Activated CD4-positive, CD25-positive, alpha-beta regulatory T cell treated with anti-CD3 and anti-CD28 coated beads, Interleukin-2, amount 50 U/mL, for 24 hours (primary cell): ENCODE measurements at regions not wholly inside any gene's neighbourhood (a gene's known extent, or its start where the extent isn't known, plus 50 kb on each side); places are given as distances from the start of the nearest gene placed in this dataset.

Source experiments
- ATAC-seq, 2 donors: fragments of 150-1000 bp; cut with Tn5 transposase; one replicate each; pipeline ENCODE4 v1.10.0; 2021; ENCODE audit warnings: mild to moderate bottlenecking in 1 of 2, moderate library complexity in 1 of 2

- ATAC-seq: no peak
These were observed 587.4 kb downstream of the METTL4 start for GRCh38 chr18:1983746-1984515.

- ATAC-seq: no peak
These were observed 577.4 kb downstream of the METTL4 start for GRCh38 chr18:1993866-1994265.

GRCh38 chr18:1994471-1994870 is 576.8 kb downstream of the METTL4 start:
- ATAC-seq: no peak

DNA sequence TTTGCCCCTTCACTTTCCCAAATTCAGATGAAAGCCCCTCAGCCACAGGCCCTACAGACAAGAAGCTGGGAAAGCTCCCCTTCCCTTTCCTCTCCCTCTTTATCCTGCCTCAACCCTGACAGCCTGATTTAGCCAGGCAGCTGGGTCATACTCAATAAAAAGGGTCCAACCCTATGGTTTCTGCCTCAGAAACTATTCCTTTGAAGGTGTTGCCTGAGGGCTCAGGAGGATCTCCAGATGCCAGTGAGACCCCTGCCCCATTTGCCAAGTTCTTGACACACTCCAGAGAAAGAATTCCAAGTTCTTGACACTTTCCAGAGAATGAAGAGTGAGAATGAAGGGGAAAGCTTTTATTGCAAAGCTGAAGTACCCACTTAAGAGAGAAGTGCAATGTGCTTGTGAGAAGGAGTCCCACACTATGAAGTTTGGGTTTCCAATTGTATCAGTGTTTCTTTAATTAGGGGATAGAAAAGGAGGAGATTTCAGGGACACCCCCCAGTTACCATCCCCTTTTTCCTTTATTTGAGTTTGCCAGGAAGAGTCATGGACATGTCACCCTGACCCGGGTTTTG is 576.2 kb downstream of the METTL4 start:
- no peak for ATAC-seq

DNA sequence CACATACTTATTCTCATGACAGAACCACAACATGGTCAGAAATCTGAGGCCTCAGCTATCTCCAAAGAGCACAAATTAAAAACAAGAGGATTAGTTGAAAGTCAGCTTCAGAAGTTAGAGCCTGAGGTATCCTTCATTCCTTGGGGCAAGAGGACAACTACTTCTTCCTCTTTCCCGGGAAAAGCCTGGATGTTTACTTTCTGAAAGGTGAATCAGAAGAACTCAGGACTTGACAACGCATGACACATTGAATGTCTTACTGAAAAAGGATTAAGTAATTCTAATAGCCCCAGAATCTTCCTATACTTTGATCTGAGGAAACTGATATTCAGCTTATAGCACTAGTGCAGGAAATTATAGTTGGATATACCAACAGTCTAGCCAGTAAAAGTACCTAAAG is 573.2 kb downstream of the METTL4 start:
- no peak for ATAC-seq

DNA sequence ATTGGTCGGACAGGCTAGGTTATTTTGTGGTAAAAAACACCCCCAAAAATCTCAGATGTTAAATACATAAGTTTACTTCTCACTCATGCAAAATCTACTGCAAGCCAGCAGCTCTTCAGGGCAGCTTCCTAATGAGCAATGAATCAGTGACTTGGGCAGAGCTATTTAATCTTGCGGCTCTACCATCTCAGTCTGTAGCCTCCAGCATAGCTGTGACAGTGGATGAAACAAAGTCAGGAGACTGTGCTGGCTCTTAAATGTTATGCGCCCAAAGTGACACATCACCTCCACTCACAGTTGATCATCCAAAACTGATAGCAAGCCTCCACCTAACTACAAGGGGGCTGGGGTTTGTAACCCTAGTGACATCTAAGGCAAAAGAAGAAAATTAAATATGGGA is 571.9 kb downstream of the METTL4 start:
- ATAC-seq: no peak

DNA sequence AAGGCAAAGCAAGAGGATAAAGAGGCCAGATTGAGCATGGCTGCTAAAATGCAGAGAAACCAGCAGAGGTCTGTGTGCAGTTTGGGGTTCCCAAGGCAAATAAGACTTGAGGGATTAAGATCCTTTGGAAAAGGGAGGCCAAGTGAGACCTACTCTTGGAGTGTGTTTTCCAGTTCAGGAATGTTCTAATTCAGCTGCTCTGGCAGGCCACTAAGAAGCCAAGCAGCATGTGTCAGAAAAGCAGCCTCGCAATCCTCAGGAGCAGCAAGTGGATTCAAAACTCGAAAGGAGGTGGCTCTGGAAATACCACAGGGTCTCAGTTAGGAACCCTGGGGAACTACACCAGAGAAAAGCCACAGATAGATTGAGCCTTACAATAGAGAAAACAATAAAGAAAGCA is 569.2 kb downstream of the METTL4 start:
- no peak for ATAC-seq

GRCh38 chr18:2002604-2003003 is 568.7 kb downstream of the METTL4 start:
- no peak for ATAC-seq

DNA sequence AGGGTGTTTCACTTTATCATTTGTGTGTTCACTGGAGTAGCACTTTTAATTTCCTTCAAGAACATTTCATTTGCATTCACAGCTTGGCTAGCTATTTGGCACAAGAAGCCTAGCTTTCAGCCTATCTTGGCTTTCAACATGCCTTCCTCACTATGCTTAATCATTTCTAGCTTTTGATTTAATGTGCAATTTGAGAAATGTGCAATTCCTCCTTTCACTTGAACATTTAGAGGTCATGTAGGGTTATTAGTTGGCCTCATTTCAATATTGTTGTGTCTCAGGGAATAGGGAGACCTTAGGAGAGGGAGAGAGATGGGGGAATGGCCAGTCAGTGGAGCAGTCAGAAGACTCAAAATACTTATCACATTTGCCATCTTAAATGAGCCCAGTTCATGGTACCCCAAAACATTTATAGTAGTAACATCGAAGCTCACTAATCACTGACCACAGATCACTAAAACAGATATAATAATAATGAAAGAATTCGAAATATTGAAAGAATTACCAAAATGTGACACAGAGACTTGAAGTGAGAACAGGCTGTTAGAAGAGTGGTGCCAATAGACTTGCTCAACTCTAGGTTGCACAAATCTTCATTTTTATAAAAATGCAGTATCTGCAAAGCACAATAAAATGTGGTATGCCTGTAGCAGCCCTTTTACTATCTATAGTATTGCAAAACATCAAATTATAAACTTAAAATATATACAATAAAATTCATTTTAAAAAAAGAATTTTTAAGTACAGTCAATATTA is 561.2 kb downstream of the METTL4 start:
- ATAC-seq: no peak

- peak in 1 of 2 donors; percentile 20 for ATAC-seq
These were observed 544.3 kb downstream of the METTL4 start for GRCh38 chr18:2027016-2027415.

DNA sequence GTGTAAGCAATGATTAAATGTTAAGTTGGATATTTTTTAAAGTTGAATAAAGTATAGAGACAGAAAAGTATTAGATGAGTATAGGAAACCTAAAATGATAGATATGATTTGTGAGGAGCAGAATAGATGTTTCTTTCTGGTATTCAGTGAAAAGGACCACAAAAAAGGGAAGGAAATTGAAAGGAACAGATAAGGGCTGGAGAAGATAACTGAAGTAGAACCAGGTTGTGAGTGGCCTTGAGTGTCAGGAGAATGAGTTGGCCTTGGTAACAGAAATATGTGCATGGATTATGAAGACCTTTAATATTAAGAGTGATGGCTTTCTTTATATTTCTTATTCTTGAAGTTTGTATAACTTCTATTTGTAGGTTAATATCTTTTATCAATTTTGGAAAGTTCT is 543.5 kb downstream of the METTL4 start:
- ATAC-seq: no peak

GRCh38 chr18:2028986-2029385 is 542.3 kb downstream of the METTL4 start:
- no peak for ATAC-seq

GRCh38 chr18:2030647-2031046 is 540.7 kb downstream of the METTL4 start:
- ATAC-seq: peak in 1 of 2 donors; percentile 27

DNA sequence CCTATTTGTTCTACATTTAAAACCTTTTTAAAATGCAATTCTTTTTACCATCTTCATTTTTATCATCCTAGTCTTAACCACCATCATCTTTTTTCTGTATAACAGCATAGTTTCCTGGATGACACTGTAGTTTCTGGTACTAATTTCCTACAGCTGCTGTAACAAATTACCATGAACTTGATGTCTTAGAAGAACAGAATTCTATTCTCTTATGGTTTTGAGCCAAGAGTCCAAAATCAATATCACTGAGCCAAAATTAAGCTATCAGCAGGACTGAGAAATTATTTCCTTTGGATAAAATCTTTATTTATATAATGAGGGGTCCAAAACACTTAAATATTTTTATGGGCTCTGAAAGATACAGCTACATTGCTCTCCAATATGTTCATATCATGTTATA is 539.3 kb downstream of the METTL4 start:
- no peak for ATAC-seq

DNA sequence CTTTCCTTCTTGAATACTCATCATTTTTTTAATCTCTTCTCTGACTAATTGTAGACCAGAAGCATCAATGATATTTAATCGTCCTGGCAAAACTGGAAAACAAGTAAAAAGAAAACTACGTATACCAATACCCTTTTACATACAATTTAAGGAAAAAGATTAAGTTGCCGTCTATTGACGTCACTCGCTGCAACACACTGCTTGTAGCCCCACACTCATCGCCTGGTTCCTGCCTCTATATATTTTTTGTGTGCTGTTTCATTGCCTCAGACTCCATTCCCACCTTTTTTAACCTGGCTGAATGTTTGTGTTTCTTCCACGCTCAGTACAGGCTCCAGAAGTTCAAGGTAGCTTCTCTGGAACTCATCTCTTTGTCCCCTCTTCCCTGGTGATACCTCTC is 536.2 kb downstream of the METTL4 start:
- ATAC-seq: no peak

GRCh38 chr18:2036086-2036485 is 535.2 kb downstream of the METTL4 start:
- ATAC-seq: peak; percentile 20 to 44

GRCh38 chr18:2040279-2040678 is 531.0 kb downstream of the METTL4 start:
- ATAC-seq: no peak

DNA sequence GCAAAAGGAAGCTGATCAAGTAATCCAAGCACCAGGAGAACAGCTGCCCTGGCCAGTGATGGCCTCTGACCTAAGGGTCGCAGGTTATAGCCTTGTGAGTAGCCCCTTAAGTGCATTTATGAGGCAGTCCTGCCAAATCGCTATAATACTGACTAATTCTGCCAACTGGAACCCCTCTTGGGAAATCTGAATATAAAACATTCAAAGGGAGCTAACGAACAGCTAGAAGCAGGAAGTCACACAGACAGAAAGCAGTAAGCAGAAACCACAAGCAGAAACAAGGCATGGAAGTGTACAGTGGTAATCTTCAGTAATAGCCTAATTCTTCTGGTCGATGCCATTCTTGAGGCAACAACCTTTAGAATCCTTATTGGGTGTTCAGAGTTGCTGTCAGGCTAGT is 521.3 kb downstream of the METTL4 start:
- ATAC-seq: no peak

GRCh38 chr18:2050702-2051201 is 520.6 kb downstream of the METTL4 start:
- ATAC-seq: peak in 1 of 2 donors; percentile 17

DNA sequence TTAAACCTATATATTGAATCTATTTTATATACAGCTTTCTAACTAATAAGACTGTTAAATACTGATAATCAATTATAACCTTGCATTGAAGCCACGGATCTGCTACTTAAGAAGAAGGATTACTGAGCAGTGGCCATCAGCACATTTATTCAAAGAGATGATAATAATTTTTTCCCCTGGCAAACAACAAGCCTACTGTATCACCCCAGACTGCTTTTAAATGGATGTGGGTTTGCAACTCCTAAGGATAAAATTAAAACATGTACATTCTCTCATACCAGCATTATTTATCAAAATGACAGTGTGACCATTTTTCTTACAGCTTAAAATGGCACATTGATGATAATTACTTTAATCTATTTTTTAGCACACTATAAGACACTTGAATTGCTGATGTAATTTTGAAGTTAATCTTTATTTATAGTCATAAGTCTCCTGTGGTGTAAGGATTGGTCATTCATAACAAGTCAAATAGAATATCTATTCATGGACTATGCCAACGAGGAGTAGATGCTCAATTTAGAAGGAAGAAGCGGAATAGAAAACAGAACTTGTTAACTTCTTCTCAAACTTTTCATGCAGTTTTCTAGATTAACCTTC is 517.7 kb downstream of the METTL4 start:
- no peak for ATAC-seq

- ATAC-seq: no peak
These were observed 512.0 kb downstream of the METTL4 start for GRCh38 chr18:2059336-2059735.

DNA sequence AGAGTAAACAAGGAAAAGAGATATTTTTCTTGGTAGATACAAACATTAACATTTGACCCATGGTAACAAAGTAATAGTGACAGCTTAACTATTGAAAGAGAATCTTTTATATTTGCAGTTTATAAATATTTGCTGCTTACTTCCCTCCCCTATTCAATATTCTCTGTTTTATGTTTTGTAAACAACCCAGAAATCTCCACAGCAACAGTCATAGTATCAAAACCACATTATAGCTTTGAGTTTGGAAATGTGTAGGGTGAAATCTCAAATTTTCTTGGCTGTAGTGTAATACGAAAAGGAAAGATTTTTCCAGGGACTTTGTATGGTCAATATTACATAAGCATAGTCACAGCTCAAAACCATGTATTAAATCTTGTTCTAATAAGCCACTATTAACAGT is 511.2 kb downstream of the METTL4 start:
- ATAC-seq: no peak

- ATAC-seq: no peak
These were observed 500.7 kb downstream of the METTL4 start for GRCh38 chr18:2070631-2071030.
